Ureter (tissue), 1 donor: ENCODE measurements at regions not wholly inside any gene's neighbourhood (a gene's known extent, or its start where the extent isn't known, plus 50 kb on each side); places are given as distances from the start of the nearest gene placed in this dataset.
"Not testable (repeated sequence)": the region's sequence is repeated elsewhere in the genome, so short reads cannot be mapped to it uniquely, and the experiment has no call there.

Experiments used
- DNase-seq: peaks from one replicate; pipeline ENCODE4 v3.0.0-alpha.2; 2020; ENCODE audit warnings: low spot score
- donor health status: DM: yes; HTN: yes; CAD: no.

GRCh38 chr12:131273291-131273845 lies 319.7 kb downstream of the ADGRD1 start:
- no peak for DNase-seq

GRCh38 chr12:131274061-131274460 lies 320.4 kb downstream of the ADGRD1 start:
- DNase-seq = no peak

GRCh38 chr12:131274906-131275305 lies 321.2 kb downstream of the ADGRD1 start:
- DNase-seq = no peak

GRCh38 chr12:131275824-131276223 lies 322.1 kb downstream of the ADGRD1 start:
- DNase-seq = no peak

- DNase-seq = no peak
Observed at GRCh38 chr12:131276501-131277185, 322.9 kb downstream of the ADGRD1 start.

DNA sequence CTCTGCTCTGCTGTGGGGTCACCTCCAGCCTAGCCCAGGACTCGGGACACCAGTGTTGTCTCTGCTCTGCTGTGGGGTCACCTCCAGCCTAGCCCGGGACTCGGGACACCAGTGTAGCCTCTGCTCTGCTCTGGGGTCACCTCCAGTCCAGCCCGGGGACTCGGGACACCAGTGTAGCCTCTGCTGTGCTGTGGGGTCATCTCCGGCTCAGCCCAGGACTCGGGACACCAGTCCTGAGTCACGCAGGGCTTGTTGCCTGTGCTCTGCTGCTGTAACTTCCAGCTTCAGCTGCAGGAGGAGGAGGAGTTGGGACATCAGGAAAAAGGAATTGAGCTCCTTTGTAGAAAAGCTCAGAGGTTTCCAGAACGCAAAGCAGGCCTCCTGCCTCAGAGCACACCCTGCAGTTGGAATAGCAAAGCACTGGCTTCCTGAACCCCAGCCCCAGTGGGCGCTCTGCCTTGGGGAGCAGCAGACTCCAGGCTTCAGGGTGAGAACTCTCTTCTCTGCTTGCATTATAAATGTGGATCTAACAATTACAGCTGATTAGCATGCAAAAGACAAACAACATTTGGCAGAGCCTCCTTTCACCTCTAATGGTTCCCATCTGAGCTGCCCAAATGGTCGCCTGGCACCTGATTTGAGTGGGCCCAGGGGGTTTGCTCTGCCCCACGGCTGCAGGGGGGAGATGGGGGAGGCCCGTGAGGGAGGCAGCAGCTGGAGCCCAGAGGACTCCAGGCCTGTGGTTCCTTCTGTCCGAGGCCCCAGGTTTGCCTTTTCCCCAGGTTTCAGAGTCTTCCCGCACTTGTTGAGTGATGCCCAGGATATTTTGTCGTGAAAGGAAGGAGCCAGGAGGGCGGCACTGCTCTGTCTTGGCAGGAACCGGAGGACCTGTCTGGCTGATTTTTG lies 323.7 kb downstream of the ADGRD1 start:
- DNase-seq = not testable (repeated sequence)

GRCh38 chr12:131278451-131279115 lies 324.9 kb downstream of the ADGRD1 start:
- not testable (repeated sequence) for DNase-seq

DNA sequence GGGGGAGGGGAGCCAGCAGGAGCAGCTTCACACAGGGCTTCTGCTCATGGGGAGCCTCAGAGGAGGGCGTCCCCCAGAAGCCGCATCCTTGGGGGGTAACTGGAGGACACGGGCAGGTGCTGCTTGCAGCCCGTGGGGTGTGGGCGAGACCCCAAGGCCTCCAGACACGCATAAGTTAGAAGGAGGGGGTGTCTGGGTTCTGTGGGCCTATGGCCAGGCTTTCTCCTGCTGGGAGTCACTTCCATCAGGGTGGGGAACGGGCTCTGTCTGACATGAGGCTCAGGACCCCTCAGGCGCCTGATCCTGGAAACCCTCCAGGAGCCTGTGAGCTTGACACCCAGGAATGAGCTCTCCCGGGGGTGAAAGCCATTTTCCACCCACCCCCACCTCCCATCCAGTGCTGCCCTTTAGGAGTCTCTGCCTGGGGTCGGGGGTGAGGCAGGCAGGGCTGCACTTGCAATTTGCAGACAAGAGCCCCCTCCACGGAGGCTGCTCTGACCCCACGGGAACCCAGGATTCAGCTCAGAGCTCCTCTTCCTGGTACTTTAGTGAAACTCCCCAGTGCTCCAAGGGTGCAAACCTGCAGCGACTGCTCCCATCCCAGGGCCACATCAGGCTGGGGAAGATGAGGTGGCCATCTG lies 325.7 kb downstream of the ADGRD1 start:
- DNase-seq = no peak

- DNase-seq = no peak
Observed at GRCh38 chr12:131280426-131280825, 326.7 kb downstream of the ADGRD1 start.

- DNase-seq = peak; percentile 19
Observed at GRCh38 chr12:131281016-131281415, 327.3 kb downstream of the ADGRD1 start.

GRCh38 chr12:131282292-131283080 lies 328.8 kb downstream of the ADGRD1 start:
- DNase-seq = peak; percentile 41

- no peak for DNase-seq
Observed at GRCh38 chr12:131283191-131283861, 329.6 kb downstream of the ADGRD1 start.

GRCh38 chr12:131283862-131284825 lies 330.4 kb downstream of the ADGRD1 start:
- peak; percentile 34 for DNase-seq

GRCh38 chr12:131284954-131285904 lies 331.5 kb downstream of the ADGRD1 start:
- DNase-seq = not testable (repeated sequence)

DNA sequence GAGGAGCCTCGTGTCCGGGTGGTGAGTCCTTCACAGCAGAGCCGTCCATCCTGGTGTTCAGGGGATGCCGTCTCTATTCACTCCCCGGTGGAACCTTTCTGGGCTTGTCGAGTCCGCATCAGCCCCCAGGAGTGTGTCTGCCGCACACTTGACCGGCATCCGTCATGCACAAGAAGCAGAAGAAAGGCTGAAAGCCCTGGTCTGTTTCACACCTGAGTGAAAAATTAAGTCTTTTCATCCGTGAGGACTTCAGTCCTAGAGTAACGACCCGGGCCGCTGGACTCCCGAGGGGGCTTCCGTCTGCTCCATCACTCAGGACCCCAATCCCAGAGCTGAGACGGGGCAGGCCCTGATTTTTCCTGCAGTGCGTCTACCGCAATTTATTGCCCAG lies 332.2 kb downstream of the ADGRD1 start:
- peak; percentile 3 for DNase-seq

- not testable (repeated sequence) for DNase-seq
Observed at GRCh38 chr12:131286301-131286700, 332.6 kb downstream of the ADGRD1 start.

GRCh38 chr12:131287015-131287937 lies 333.6 kb downstream of the ADGRD1 start:
- peak; percentile 20 for DNase-seq
